ENCODE measurements at regions not wholly inside any gene's neighbourhood (a gene's known extent, or its start where the extent isn't known, plus 50 kb on each side); places are given as distances from the start of the nearest gene placed in this dataset.

GRCh38 chr7:36096460-36097095 lies 56.5 kb upstream of the EEPD1 start:
- intact Hi-C loops (cut with DNase I): no loop called here
- no peak overlapping the region for H3K4me3 ChIP-seq
- peak in 3 of 7 donors; percentile 29 to 44 (median 34) for DNase-seq
- H3K4me1 ChIP-seq (replicated peaks in 1 of 2): peaks cover 10 to 12% of the 10 kb centered on the region in 2 donors
- H3K27me3 ChIP-seq: no peaks in the 10 kb centered on the region
- 76 to 89% (median 83%) methylated on average over 6 of the region's 6 CpGs for WGBS, 4 donors
- H3K9me3 ChIP-seq (replicated peaks in 1 of 3): no peaks in the 10 kb centered on the region
- TF ChIP-seq, protein P1, sequence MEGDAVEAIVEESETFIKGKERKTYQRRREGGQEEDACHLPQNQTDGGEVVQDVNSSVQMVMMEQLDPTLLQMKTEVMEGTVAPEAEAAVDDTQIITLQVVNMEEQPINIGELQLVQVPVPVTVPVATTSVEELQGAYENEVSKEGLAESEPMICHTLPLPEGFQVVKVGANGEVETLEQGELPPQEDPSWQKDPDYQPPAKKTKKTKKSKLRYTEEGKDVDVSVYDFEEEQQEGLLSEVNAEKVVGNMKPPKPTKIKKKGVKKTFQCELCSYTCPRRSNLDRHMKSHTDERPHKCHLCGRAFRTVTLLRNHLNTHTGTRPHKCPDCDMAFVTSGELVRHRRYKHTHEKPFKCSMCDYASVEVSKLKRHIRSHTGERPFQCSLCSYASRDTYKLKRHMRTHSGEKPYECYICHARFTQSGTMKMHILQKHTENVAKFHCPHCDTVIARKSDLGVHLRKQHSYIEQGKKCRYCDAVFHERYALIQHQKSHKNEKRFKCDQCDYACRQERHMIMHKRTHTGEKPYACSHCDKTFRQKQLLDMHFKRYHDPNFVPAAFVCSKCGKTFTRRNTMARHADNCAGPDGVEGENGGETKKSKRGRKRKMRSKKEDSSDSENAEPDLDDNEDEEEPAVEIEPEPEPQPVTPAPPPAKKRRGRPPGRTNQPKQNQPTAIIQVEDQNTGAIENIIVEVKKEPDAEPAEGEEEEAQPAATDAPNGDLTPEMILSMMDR (IDR thresholded peaks at IDR 0.05): no peak
- no peak for TF ChIP-seq POLR2A (IDR thresholded peaks at IDR 0.05)
- H3K36me3 ChIP-seq (replicated peaks in 1 of 2): no peaks in the 10 kb centered on the region
- no peak overlapping the region for H3K27ac ChIP-seq

DNA sequence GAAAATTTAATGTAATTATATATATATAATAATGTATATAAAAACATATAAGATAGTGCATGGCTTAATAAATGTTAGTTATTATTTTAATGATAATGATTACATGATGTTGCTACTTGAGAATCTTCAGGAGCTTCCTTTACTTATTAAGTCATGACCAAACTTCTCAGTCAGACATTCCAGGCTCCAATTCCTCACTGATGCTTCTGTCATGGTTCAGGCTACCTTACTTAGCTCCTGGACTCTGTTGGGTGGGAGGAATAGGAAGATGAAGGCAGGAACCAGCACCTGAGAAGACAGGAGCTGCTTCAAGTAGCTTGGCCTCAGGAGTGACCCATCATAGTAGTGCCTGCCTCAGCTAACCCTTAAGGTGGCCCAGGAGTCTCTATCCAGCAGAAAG lies 55.0 kb upstream of the EEPD1 start:
- Histone ChIP-seq H3K9me3 (replicated peaks in 1 of 3) (no peaks in the 10 kb centered on the region), H3K27me3 (no peaks in the 10 kb centered on the region), H3K4me1 (replicated peaks in 1 of 2) (peaks cover 3% of the 10 kb centered on the region in 2 donors), H3K4me3 (no peak overlapping the region), H3K36me3 (replicated peaks in 1 of 2) (no peaks in the 10 kb centered on the region), H3K27ac (no peak overlapping the region)
- TF ChIP-seq, protein P1 (IDR thresholded peaks at IDR 0.05): no peak
- TF ChIP-seq POLR2A (IDR thresholded peaks at IDR 0.05): no peak
- intact Hi-C loops (cut with DNase I): no loop called here
- no peak for DNase-seq

DNA sequence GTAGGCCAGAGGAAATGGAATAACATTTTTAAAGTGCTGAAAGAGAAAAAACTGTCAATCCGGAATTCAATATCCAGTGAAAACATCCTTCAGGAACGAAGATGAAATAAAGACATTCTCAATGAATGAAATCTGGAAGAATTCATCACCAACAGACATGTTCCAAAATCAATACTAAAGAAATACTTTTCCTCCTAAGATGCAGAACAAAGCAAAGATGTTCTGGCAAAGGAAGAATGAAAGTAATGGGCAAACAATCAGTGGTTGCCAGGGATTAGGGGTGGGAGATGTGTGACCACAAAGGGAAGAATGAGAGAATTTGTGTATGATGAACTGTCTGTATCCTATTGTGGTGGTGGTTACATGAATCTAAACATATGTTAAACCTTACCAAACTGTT lies 52.8 kb upstream of the EEPD1 start:
- no peak for DNase-seq
- TF ChIP-seq, protein P1 (IDR thresholded peaks at IDR 0.05): no peak
- no peak for TF ChIP-seq POLR2A (IDR thresholded peaks at IDR 0.05)

GRCh38 chr7:36100634-36101033 lies 52.4 kb upstream of the EEPD1 start:
- intact Hi-C loops (cut with DNase I): no loop called here
- H3K4me1 ChIP-seq (replicated peaks in 1 of 2): peaks cover 3% of the 10 kb centered on the region in 2 donors
- no peaks in the 10 kb centered on the region for H3K9me3 ChIP-seq (replicated peaks in 1 of 3)
- DNase-seq: no peak
- no peak overlapping the region for H3K4me3 ChIP-seq
- H3K27me3 ChIP-seq: no peaks in the 10 kb centered on the region
- H3K27ac ChIP-seq: no peak overlapping the region
- no peaks in the 10 kb centered on the region for H3K36me3 ChIP-seq (replicated peaks in 1 of 2)
- TF ChIP-seq, protein P1 (IDR thresholded peaks at IDR 0.05): no peak
- no peak for TF ChIP-seq POLR2A (IDR thresholded peaks at IDR 0.05)
- 75 to 88% (median 81%) methylated on average over 1 of the region's 1 CpG for WGBS, 4 donors

More for the DNA sequence above, 52.8 kb upstream of the EEPD1 start:
- Histone ChIP-seq H3K4me1 (replicated peaks in 1 of 2) (peaks cover 3% of the 10 kb centered on the region in 2 donors), H3K27ac (no peak overlapping the region), H3K4me3 (no peak overlapping the region), H3K36me3 (replicated peaks in 1 of 2) (no peaks in the 10 kb centered on the region), H3K27me3 (no peaks in the 10 kb centered on the region), H3K9me3 (replicated peaks in 1 of 3) (no peaks in the 10 kb centered on the region)
- intact Hi-C loops (cut with DNase I): no loop called here
- 35 to 72% (median 41%) methylated on average over 2 of the region's 2 CpGs for WGBS, 4 donors

Small RNA genes in the stretch of these regions (small RNA-seq; reads per million reads assigned to genes)
- gene RNU6-1085P: 0 reads per million in 2 donors

All from adrenal gland (tissue), 9 donors.